SK-N-SH treated with all-trans-retinoic acid at 6 μM for 48 hours (cell line): ENCODE measurements at regions not wholly inside any gene's neighbourhood (a gene's known extent, or its start where the extent isn't known, plus 50 kb on each side); places are given as distances from the start of the nearest gene placed in this dataset.

Source experiments
- ATAC-seq: fragments of 200-7000 bp; cut with Tn5 transposase; 3 replicates; pipeline ENCODE4 v1.9.1; 2020; ENCODE audit warnings: mild to moderate bottlenecking, moderate library complexity
- ARNTL ChIP-seq: fragments of 450-650 bp; formaldehyde crosslinking; IDR thresholded peaks from 2 replicates; pipeline ENCODE4 v1.5.0; 2020; ENCODE audit warnings: low read depth, mild to moderate bottlenecking, moderate library complexity, borderline replicate concordance
- CSDC2 ChIP-seq: fragments of 250-450 bp; sonication (Bioruptor Pico); IDR thresholded peaks from 2 replicates; pipeline ENCODE4 v1.5.0; 2020; ENCODE audit warnings: mild to moderate bottlenecking, moderate library complexity
- ESRRG ChIP-seq: fragments of 250-450 bp; sonication (Bioruptor Pico); IDR thresholded peaks from 2 replicates; pipeline ENCODE4 v1.6.1; 2021; ENCODE audit warnings: mild to moderate bottlenecking
- GLIS3 ChIP-seq: fragments of 250-450 bp; sonication (Bioruptor Pico); IDR thresholded peaks from 2 replicates; pipeline ENCODE4 v1.5.0; 2020; ENCODE audit warnings: mild to moderate bottlenecking, moderate library complexity
- ISL1 ChIP-seq: fragments of 250-450 bp; sonication (Bioruptor Pico); IDR thresholded peaks from 2 replicates; pipeline ENCODE4 v2.1.2; 2022; ENCODE audit warnings: mild to moderate bottlenecking, moderate library complexity
- OSR1 ChIP-seq: fragments of 250-450 bp; sonication (Bioruptor Pico); IDR thresholded peaks from 2 replicates; pipeline ENCODE4 v1.8.0; 2022; ENCODE audit warnings: moderate library complexity, mild to moderate bottlenecking, inconsistent platforms
- PATZ1 ChIP-seq: fragments of 250-450 bp; sonication (Bioruptor Pico); IDR thresholded peaks from 2 replicates; pipeline ENCODE4 v1.8.0; 2020; ENCODE audit warnings: mild to moderate bottlenecking, moderate library complexity, borderline replicate concordance
- POU6F1 ChIP-seq: fragments of 250-450 bp; sonication (Bioruptor Pico); IDR thresholded peaks from 2 replicates; pipeline ENCODE4 v1.8.0; 2021; ENCODE audit warnings: low read depth, mild to moderate bottlenecking, moderate library complexity, borderline replicate concordance
- PPARA ChIP-seq: fragments of 250-450 bp; sonication (Bioruptor Pico); IDR thresholded peaks from 2 replicates; pipeline ENCODE4 v1.5.0; 2020; ENCODE audit warnings: mild to moderate bottlenecking, borderline replicate concordance
- RARB ChIP-seq: fragments of 250-450 bp; sonication (Bioruptor Pico); IDR thresholded peaks from 2 replicates; pipeline ENCODE4 v1.8.0; 2021; ENCODE audit warnings: mild to moderate bottlenecking, moderate library complexity
- SNAI2 ChIP-seq: fragments of 250-450 bp; sonication (Bioruptor Pico); IDR thresholded peaks from 2 replicates; pipeline ENCODE4 v1.5.0; 2020; ENCODE audit warnings: mild to moderate bottlenecking, moderate library complexity
- TCF4 ChIP-seq: fragments of 250-450 bp; sonication (Bioruptor Pico); IDR thresholded peaks from 2 replicates; pipeline ENCODE4 v1.8.0; 2021; ENCODE audit warnings: mild to moderate bottlenecking, moderate library complexity, borderline replicate concordance
- TOX ChIP-seq: fragments of 250-450 bp; sonication (Bioruptor Pico); IDR thresholded peaks from 2 replicates; pipeline ENCODE4 v1.8.0; 2021; ENCODE audit warnings: mild to moderate bottlenecking, moderate library complexity, borderline replicate concordance
- ZC3H10 ChIP-seq: fragments of 250-450 bp; sonication (Bioruptor Pico); IDR thresholded peaks from 2 replicates; pipeline ENCODE4 v1.5.1; 2021; ENCODE audit warnings: mild to moderate bottlenecking, moderate library complexity
- ZFP3 ChIP-seq: fragments of 250-450 bp; sonication (Bioruptor Pico); IDR thresholded peaks from 2 replicates; pipeline ENCODE4 v1.5.0; 2020; ENCODE audit warnings: mild to moderate bottlenecking, moderate library complexity
- ZFP30 ChIP-seq: fragments of 450-650 bp; formaldehyde crosslinking; IDR thresholded peaks from 2 replicates; pipeline ENCODE4 v1.5.0; 2022; ENCODE audit warnings: mild to moderate bottlenecking, moderate library complexity
- ZNF565 ChIP-seq: fragments of 450-650 bp; formaldehyde crosslinking; conservative IDR thresholded peaks from 2 replicates; pipeline ENCODE4 v1.5.0; 2020; ENCODE audit warnings: low read depth, mild to moderate bottlenecking, moderate library complexity
- ZNF70 ChIP-seq: fragments of 450-650 bp; formaldehyde crosslinking; IDR thresholded peaks from 2 replicates; pipeline ENCODE4 v1.5.0; 2020; ENCODE audit warnings: mild to moderate bottlenecking, moderate library complexity
- ZNF8 ChIP-seq: fragments of 450-650 bp; formaldehyde crosslinking; IDR thresholded peaks from 2 replicates; pipeline ENCODE4 v1.5.0; 2020; ENCODE audit warnings: mild to moderate bottlenecking, moderate library complexity
- TF ChIP-seq, protein P1 (sequence below): fragments of 250-450 bp; sonication (Bioruptor Pico); IDR thresholded peaks from 2 replicates; pipeline ENCODE4 v1.5.0; 2020; ENCODE audit warnings: mild to moderate bottlenecking, moderate library complexity
- TF ChIP-seq, protein P2 (sequence below): fragments of 250-450 bp; sonication (Bioruptor Pico); IDR thresholded peaks from 2 replicates; pipeline ENCODE4 v1.5.1; 2020; ENCODE audit warnings: low read depth, mild to moderate bottlenecking, moderate library complexity

- TF ChIP-seq ARNTL (CRISPR knock-in tag), result no peak
- no peak for TF ChIP-seq ZFP3
- no peak for TF ChIP-seq CSDC2 (CRISPR knock-in tag)
- TF ChIP-seq, all 23 proteins: peak for 0
Observed at GRCh38 chr1:101101360-101101759, 75.8 kb upstream of the DPH5 start (continued).

GRCh38 chr1:101100674-101101073 lies 75.1 kb upstream of the DPH5 start:
- no peak for TF ChIP-seq ZNF565
- no peak for TF ChIP-seq ARNTL (CRISPR knock-in tag)
- no peak for TF ChIP-seq ESRRG (CRISPR knock-in tag)
- TF ChIP-seq, protein P1, sequence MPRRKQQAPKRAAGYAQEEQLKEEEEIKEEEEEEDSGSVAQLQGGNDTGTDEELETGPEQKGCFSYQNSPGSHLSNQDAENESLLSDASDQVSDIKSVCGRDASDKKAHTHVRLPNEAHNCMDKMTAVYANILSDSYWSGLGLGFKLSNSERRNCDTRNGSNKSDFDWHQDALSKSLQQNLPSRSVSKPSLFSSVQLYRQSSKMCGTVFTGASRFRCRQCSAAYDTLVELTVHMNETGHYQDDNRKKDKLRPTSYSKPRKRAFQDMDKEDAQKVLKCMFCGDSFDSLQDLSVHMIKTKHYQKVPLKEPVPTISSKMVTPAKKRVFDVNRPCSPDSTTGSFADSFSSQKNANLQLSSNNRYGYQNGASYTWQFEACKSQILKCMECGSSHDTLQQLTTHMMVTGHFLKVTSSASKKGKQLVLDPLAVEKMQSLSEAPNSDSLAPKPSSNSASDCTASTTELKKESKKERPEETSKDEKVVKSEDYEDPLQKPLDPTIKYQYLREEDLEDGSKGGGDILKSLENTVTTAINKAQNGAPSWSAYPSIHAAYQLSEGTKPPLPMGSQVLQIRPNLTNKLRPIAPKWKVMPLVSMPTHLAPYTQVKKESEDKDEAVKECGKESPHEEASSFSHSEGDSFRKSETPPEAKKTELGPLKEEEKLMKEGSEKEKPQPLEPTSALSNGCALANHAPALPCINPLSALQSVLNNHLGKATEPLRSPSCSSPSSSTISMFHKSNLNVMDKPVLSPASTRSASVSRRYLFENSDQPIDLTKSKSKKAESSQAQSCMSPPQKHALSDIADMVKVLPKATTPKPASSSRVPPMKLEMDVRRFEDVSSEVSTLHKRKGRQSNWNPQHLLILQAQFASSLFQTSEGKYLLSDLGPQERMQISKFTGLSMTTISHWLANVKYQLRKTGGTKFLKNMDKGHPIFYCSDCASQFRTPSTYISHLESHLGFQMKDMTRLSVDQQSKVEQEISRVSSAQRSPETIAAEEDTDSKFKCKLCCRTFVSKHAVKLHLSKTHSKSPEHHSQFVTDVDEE (CRISPR knock-in tag), result no peak
- TF ChIP-seq PATZ1, result no peak
- TF ChIP-seq GLIS3, result no peak
- TF ChIP-seq ZC3H10, result no peak
- TF ChIP-seq ZFP30 (CRISPR knock-in tag), result no peak
- no peak for TF ChIP-seq TOX
- TF ChIP-seq, all 23 proteins: peak for 0
- no peak for ATAC-seq

DNA sequence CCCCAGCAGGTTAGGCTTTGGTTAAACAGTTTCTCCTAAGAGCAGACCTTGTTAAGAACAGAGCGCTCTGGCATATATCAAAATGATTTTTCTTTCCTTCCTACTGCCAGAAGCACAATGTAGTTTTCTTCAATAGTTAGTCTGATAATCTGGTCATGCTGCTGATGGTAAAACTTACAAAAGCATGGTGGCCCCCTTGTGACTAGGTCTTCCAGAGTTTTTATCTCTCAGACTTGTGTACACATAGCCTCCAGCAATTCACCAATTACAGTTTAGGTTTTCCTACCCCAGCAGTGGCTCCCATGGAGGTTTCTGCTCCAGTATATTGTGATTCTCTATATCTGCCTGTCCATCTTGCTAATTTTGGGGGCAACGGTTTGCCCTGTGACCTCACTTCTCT lies 73.3 kb upstream of the DPH5 start:
- ATAC-seq, result no peak
- TF ChIP-seq PATZ1, result no peak
- no peak for TF ChIP-seq ZNF565
- no peak for TF ChIP-seq ZNF8
- TF ChIP-seq ZC3H10, result no peak
- TF ChIP-seq CSDC2 (CRISPR knock-in tag), result no peak
- no peak for TF ChIP-seq POU6F1 (CRISPR knock-in tag)
- TF ChIP-seq ARNTL (CRISPR knock-in tag), result no peak
- TF ChIP-seq ZFP3, result no peak
- no peak for TF ChIP-seq TCF4 (CRISPR knock-in tag)
- no peak for TF ChIP-seq ISL1 (CRISPR knock-in tag)
- TF ChIP-seq RARB, result no peak
- TF ChIP-seq, protein P1 (CRISPR knock-in tag), result no peak
- no peak for TF ChIP-seq TOX

DNA sequence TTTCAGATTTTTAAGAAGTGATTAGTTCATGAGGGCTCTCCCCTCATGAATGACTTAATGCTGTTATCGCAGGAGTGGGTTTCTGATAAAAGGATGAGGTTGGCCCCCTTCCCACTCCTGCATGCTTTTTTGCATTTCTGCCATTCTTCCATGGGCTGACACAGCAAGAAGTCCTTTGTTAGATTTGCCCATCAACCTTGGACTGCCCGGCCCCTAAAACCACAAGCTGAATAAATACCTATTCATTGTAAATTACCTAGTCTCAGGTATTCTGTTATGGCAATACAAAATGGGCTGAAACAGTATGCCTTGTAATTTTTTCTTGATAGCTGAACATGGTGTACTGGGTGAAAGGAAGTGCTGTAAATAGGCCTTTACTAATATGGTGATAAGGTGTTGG lies 72.7 kb upstream of the DPH5 start:
- ATAC-seq, result no peak

More for the DNA sequence above, 72.7 kb upstream of the DPH5 start:
- TF ChIP-seq ESRRG (CRISPR knock-in tag), result no peak
- TF ChIP-seq SNAI2 (CRISPR knock-in tag), result no peak
- no peak for TF ChIP-seq ISL1 (CRISPR knock-in tag)
- no peak for TF ChIP-seq CSDC2 (CRISPR knock-in tag)
- no peak for TF ChIP-seq RARB
- no peak for TF ChIP-seq ZNF70 (CRISPR knock-in tag)
- no peak for TF ChIP-seq TCF4 (CRISPR knock-in tag)
- no peak for TF ChIP-seq ZNF565
- no peak for TF ChIP-seq PPARA (CRISPR knock-in tag)
- TF ChIP-seq ARNTL (CRISPR knock-in tag), result no peak
- TF ChIP-seq TOX, result no peak
- TF ChIP-seq, protein P2, sequence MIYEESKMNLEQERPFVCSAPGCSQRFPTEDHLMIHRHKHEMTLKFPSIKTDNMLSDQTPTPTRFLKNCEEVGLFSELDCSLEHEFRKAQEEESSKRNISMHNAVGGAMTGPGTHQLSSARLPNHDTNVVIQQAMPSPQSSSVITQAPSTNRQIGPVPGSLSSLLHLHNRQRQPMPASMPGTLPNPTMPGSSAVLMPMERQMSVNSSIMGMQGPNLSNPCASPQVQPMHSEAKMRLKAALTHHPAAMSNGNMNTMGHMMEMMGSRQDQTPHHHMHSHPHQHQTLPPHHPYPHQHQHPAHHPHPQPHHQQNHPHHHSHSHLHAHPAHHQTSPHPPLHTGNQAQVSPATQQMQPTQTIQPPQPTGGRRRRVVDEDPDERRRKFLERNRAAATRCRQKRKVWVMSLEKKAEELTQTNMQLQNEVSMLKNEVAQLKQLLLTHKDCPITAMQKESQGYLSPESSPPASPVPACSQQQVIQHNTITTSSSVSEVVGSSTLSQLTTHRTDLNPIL, result no peak
- TF ChIP-seq OSR1 (CRISPR knock-in tag), result no peak
